GM12878 (cell line): ENCODE measurements at regions not wholly inside any gene's neighbourhood (a gene's known extent, or its start where the extent isn't known, plus 50 kb on each side); places are given as distances from the start of the nearest gene placed in this dataset.

Experiments used
- ATAC-seq: fragments of 200-7000 bp; cut with Tn5 transposase; 3 replicates; pipeline ENCODE4 v1.9.1; 2020; ENCODE audit warnings: mild to moderate bottlenecking, moderate library complexity
- BruUV-seq: library from RNA; stranded (reverse); fragments of 400-500 nt; replicated peaks from 2 replicates; lab custom pipeline; 2021; lab: Mats Ljungman, UMichigan
- CTCF ChIA-PET: fragments of 300-600 bp; sonication (Branson Sonifier 250); formaldehyde crosslinking; extraction: SDS; loops from one replicate; lab custom pipeline; 2021; ENCODE audit warnings: inconsistent platforms; lab: Yijun Ruan, JAX
- POLR2A ChIA-PET: fragments of 350-600 bp; formaldehyde crosslinking; extraction: SDS; loops from one replicate; lab custom pipeline; 2021; ENCODE audit warnings: inconsistent platforms; lab: Charles Lee
- RAD21 ChIA-PET: fragments of 300-600 bp; sonication (Branson Sonifier 250); formaldehyde crosslinking; loops from one replicate; lab custom pipeline; 2023; ENCODE audit warnings: antibody characterized with exemption; ENCODE audit not compliant: unreplicated experiment; lab: Charles Lee
- SMC1A ChIA-PET: fragments of 300-600 bp; sonication (Branson Sonifier 250); formaldehyde crosslinking; loops from one replicate; lab custom pipeline; 2023; ENCODE audit not compliant: unreplicated experiment, uncharacterized antibody; lab: Charles Lee
- DNase-seq: peaks from one replicate; pipeline ENCODE4 v3.0.0-alpha.2; 2011; ENCODE audit warnings: low read depth, low spot score
- FAIRE-seq: peaks from 3 replicates; lab custom pipeline; 2011; peaks lifted over from hg19 to GRCh38; lab: Jason Lieb, UNC
- H2AFZ ChIP-seq: 2 replicates; pipeline ENCODE4 v1.6.0; 2011; ENCODE audit warnings: low read depth, low read length, control low read depth; ENCODE audit not compliant: control insufficient read depth
- H3K27ac ChIP-seq: 2 replicates; pipeline ENCODE4 v1.5.1; 2011; ENCODE audit warnings: control low read depth; ENCODE audit not compliant: control insufficient read depth, insufficient read depth
- H3K27me3 ChIP-seq, 2 experiments: replicated peaks in 1 of 2; 2 replicates each; pipeline versions ENCODE4 v1.6.0 to v1.6.1; 2011; ENCODE audit warnings: low read length in 1 of 2; ENCODE audit not compliant: control insufficient read depth in 2 of 2, insufficient read depth in 2 of 2
- H3K36me3 ChIP-seq, 2 experiments: 2 replicates each; pipeline ENCODE4 v1.5.1; 2011; ENCODE audit warnings: low read length in 1 of 2; ENCODE audit not compliant: control insufficient read depth in 2 of 2, insufficient read depth in 2 of 2
- H3K4me1 ChIP-seq: 2 replicates; pipeline ENCODE4 v1.6.1; 2011; ENCODE audit warnings: mild to moderate bottlenecking, low read length, moderate library complexity, mixed read lengths; ENCODE audit not compliant: control insufficient read depth, insufficient read depth
- H3K4me2 ChIP-seq: 2 replicates; pipeline ENCODE4 v1.6.0; 2011; ENCODE audit warnings: control low read depth; ENCODE audit not compliant: control insufficient read depth, insufficient read depth
- H3K4me3 ChIP-seq: fragments of 200-600 bp; sonication (generic); 2 replicates; pipeline ENCODE4 v1.5.1; 2016
- H3K79me2 ChIP-seq: 2 replicates; pipeline ENCODE4 v1.6.0; 2011; ENCODE audit warnings: low read length; ENCODE audit not compliant: control insufficient read depth, insufficient read depth
- H3K9ac ChIP-seq: 2 replicates; pipeline ENCODE4 v1.8.0; 2011; ENCODE audit warnings: low read length, control low read depth, mixed read lengths; ENCODE audit not compliant: control insufficient read depth, insufficient read depth
- H3K9me3 ChIP-seq: replicated peaks from 3 replicates; pipeline ENCODE4 v1.5.1; 2011; ENCODE audit warnings: mild to moderate bottlenecking, low read length; ENCODE audit not compliant: control insufficient read depth, insufficient read depth
- H4K20me1 ChIP-seq: 2 replicates; pipeline ENCODE4 v1.6.0; 2011; ENCODE audit not compliant: control insufficient read depth, insufficient read depth
- CREB1 ChIP-seq: IDR thresholded peaks from 2 replicates; pipeline ENCODE4 v1.6.1; 2012; ENCODE audit warnings: low read depth, mild to moderate bottlenecking, inconsistent platforms
- EP300 ChIP-seq, 2 experiments: fragments of 150-350 bp in 1 of 2; IDR thresholded peaks; 2 replicates each; pipeline ENCODE4 v1.6.1; 2011 to 2012; ENCODE audit warnings: low read depth in 2 of 2, low read length in 2 of 2, borderline replicate concordance in 1 of 2, improper control_type of control experiment in 1 of 2, inconsistent platforms in 1 of 2; ENCODE audit not compliant: control insufficient read depth in 1 of 2
- ETV6 ChIP-seq, 2 experiments: fragments of 450-650 bp in 1 of 2; IDR thresholded peaks in 1 of 2; conservative IDR thresholded peaks in 1 of 2; 2 replicates each; pipeline ENCODE4 v1.6.1; 2014; ENCODE audit warnings: antibody characterized with exemption in 1 of 2, borderline replicate concordance in 1 of 2, low read depth in 1 of 2, mild to moderate bottlenecking in 1 of 2, moderate library complexity in 1 of 2
- EZH2 ChIP-seq: IDR thresholded peaks from 2 replicates; pipeline ENCODE4 v1.6.1; 2012; ENCODE audit warnings: low read depth, mild to moderate bottlenecking, control low read depth, inconsistent platforms, low read length, borderline replicate concordance; ENCODE audit not compliant: control insufficient read depth
- IRF4 ChIP-seq: IDR thresholded peaks from 2 replicates; pipeline ENCODE4 v1.6.1; 2011; ENCODE audit warnings: low read depth, low read length
- JUND ChIP-seq: IDR thresholded peaks from 2 replicates; pipeline ENCODE4 v1.6.1; 2012; ENCODE audit warnings: low read depth, mild to moderate bottlenecking, low read length, improper control_type of control experiment, moderate library complexity
- NFIC ChIP-seq: IDR thresholded peaks from 2 replicates; pipeline ENCODE4 v1.6.1; 2012; ENCODE audit warnings: low read depth, mild to moderate bottlenecking, inconsistent platforms, low read length, moderate library complexity
- POLR2AphosphoS5 ChIP-seq: IDR thresholded peaks from 2 replicates; pipeline ENCODE4 v1.6.1; 2011; ENCODE audit warnings: mild to moderate bottlenecking, low read length, inconsistent platforms
- SKIL ChIP-seq: fragments of 450-650 bp; IDR thresholded peaks from 2 replicates; pipeline ENCODE4 v1.6.1; 2017; ENCODE audit warnings: mild to moderate bottlenecking, low read depth, inconsistent platforms; ENCODE audit not compliant: poor library complexity, severe bottlenecking
- STAT3 ChIP-seq: IDR thresholded peaks from 2 replicates; pipeline ENCODE4 v1.6.1; 2011; ENCODE audit warnings: low read depth, low read length, improper control_type of control experiment
- TARDBP ChIP-seq: IDR thresholded peaks from 2 replicates; pipeline ENCODE4 v1.6.1; 2016; ENCODE audit warnings: borderline replicate concordance
- YBX1 ChIP-seq: fragments of 450-650 bp; IDR thresholded peaks from 2 replicates; pipeline ENCODE4 v1.6.1; 2016; ENCODE audit warnings: antibody characterized with exemption
- ZSCAN29 ChIP-seq: fragments of 450-650 bp; IDR thresholded peaks from 2 replicates; pipeline ENCODE4 v1.6.1; 2017; ENCODE audit warnings: mild to moderate bottlenecking, moderate library complexity
- WGBS: methylation state at CpG from one replicate; pipeline ENCODE4 v1.1.6; 2016; ENCODE audit warnings: low lambda C conversion rate; ENCODE audit not compliant: insufficient replicate concordance, insufficient coverage; ENCODE audit errors: missing lambda C conversion rate; 5-methylcytosine and 5-hydroxymethylcytosine counted together
- in situ Hi-C: fragments of 300-500 bp; cut with MboI; formaldehyde crosslinking; loops from 9 replicates; pipeline ENCODE4 v1.14.3; 2018; ENCODE audit warnings: mixed read lengths
- intact Hi-C: fragments of 100-400 bp; cut with micrococcal nuclease; formaldehyde crosslinking; loops from one replicate; pipeline ENCODE4 v1.14.2; 2022; ENCODE audit not compliant: unreplicated experiment
- TF ChIP-seq, protein P1 (sequence below): IDR thresholded peaks from 2 replicates; pipeline ENCODE4 v1.6.1; 2011; ENCODE audit warnings: borderline replicate concordance, low read depth, mild to moderate bottlenecking, moderate library complexity, low read length; ENCODE audit not compliant: insufficient read depth, poor library complexity, severe bottlenecking
- TF ChIP-seq, protein P2 (sequence below): fragments of 450-650 bp; IDR thresholded peaks from 2 replicates; pipeline ENCODE4 v1.6.1; 2018; ENCODE audit warnings: borderline replicate concordance, mild to moderate bottlenecking; ENCODE audit not compliant: partially characterized antibody

GRCh38 chr15:59918994-59919951 is 84.8 kb upstream of the FOXB1 start:
- in situ Hi-C loops, result loop anchor here (5.0 to 25.0 kb wide), 2 partner anchors 268 to 408 kb away; no protein-coding TSS in a partner anchor
- Histone ChIP-seq H3K9ac (peak overlapping the region; percentile 35), H3K79me2 (no peaks in the 10 kb centered on the region), H3K27ac (peak overlapping the region; percentile 52), H4K20me1 (no peaks in the 10 kb centered on the region), H3K9me3 (no peaks in the 10 kb centered on the region), H3K4me1 (peaks cover 10% of the 10 kb centered on the region), H2AFZ (peak overlapping the region; percentile 81), H3K36me3 (no peaks in the 10 kb centered on the region), H3K4me3 (peak overlapping the region; percentile 41), H3K27me3 (no peaks in the 10 kb centered on the region; a peak in 1 of 4 replicates), H3K4me2 (peak overlapping the region; percentile 85)
- RAD21 ChIA-PET, result interaction anchor here (3.5 kb wide), 1 partner anchor 407 kb away, joined by 13 read pairs; no protein-coding TSS in a partner anchor
- BruUV-seq, result no TSS peak
- DNase-seq (peak; percentile 57), ATAC-seq (peak; percentile 90), FAIRE-seq (peak; percentile 88)
- POLR2A ChIA-PET, result no interaction called here
- intact Hi-C loops, result loop anchor here (2.0 to 5.0 kb wide), 3 partner anchors 192 to 408 kb away; no protein-coding TSS in a partner anchor
- 22% methylated on average over 11 of the region's 11 CpGs for WGBS
- SMC1A ChIA-PET, result interaction anchor here (1.0 to 1.5 kb wide), 6 partner anchors 133 to 407 kb away, joined by 3 to 5 read pairs (median 4); no protein-coding TSS in a partner anchor
- CTCF ChIA-PET, result interaction anchor here (1.5 to 5.1 kb wide), 3 partner anchors 128 to 407 kb away, joined by 3 to 65 read pairs (median 59); no protein-coding TSS in a partner anchor
- TF ChIP-seq EP300 (IDR thresholded peaks at IDR 0.05; ENCODE audit: borderline replicate concordance in 1 of 2, control insufficient read depth in 1 of 2, low read depth in 2 of 2, low read length in 2 of 2), result peak in 1 of 2 experiments; percentile 40; a peak in 1 of 4 replicates
- TF ChIP-seq CREB1, result peak; percentile 68; the same call in 1 of the 2 replicates
- peak in 1 of 2 experiments; percentile 67; a peak in 1 of 4 replicates for TF ChIP-seq ETV6 (conservative IDR thresholded peaks at IDR 0.05 in 1 of 2, IDR thresholded peaks at IDR 0.05 in 1 of 2; ENCODE audit: borderline replicate concordance in 1 of 2, low read depth in 1 of 2)
- TF ChIP-seq JUND, result 0 out of 2 replicates have a peak, but pooled peaks have one; percentile 44
- TF ChIP-seq NFIC, result peak; percentile 91
- TF ChIP-seq POLR2AphosphoS5, result no peak
- TF ChIP-seq SKIL, result no peak
- TF ChIP-seq TARDBP, result no peak
- TF ChIP-seq, protein P1, sequence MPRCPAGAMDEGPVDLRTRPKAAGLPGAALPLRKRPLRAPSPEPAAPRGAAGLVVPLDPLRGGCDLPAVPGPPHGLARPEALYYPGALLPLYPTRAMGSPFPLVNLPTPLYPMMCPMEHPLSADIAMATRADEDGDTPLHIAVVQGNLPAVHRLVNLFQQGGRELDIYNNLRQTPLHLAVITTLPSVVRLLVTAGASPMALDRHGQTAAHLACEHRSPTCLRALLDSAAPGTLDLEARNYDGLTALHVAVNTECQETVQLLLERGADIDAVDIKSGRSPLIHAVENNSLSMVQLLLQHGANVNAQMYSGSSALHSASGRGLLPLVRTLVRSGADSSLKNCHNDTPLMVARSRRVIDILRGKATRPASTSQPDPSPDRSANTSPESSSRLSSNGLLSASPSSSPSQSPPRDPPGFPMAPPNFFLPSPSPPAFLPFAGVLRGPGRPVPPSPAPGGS, result peak; percentile 40
- TF ChIP-seq, protein P2, sequence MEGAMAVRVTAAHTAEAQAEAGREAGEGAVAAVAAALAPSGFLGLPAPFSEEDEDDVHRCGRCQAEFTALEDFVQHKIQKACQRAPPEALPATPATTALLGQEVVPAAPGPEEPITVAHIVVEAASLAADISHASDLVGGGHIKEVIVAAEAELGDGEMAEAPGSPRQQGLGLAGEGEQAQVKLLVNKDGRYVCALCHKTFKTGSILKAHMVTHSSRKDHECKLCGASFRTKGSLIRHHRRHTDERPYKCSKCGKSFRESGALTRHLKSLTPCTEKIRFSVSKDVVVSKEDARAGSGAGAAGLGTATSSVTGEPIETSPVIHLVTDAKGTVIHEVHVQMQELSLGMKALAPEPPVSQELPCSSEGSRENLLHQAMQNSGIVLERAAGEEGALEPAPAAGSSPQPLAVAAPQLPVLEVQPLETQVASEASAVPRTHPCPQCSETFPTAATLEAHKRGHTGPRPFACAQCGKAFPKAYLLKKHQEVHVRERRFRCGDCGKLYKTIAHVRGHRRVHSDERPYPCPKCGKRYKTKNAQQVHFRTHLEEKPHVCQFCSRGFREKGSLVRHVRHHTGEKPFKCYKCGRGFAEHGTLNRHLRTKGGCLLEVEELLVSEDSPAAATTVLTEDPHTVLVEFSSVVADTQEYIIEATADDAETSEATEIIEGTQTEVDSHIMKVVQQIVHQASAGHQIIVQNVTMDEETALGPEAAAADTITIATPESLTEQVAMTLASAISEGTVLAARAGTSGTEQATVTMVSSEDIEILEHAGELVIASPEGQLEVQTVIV, result no peak
- TF ChIP-seq YBX1, result no peak
- TF ChIP-seq EZH2, result no peak
- TF ChIP-seq ZSCAN29, result no peak
- TF ChIP-seq STAT3, result no peak
- TF ChIP-seq IRF4, result peak; percentile 96
